HG03139 (cell line): ENCODE measurements at regions not wholly inside any gene's neighbourhood (a gene's known extent, or its start where the extent isn't known, plus 50 kb on each side); places are given as distances from the start of the nearest gene placed in this dataset.

Source experiments
- ATAC-seq: cut with Tn5 transposase; IDR thresholded peaks from one replicate; pipeline ENCODE4 v1.9.1; 2021; ENCODE audit not compliant: unreplicated experiment

GRCh38 chr10:3526727-3527501, 258.1 kb downstream of the KLF6 start:
- no peak for ATAC-seq

- no peak for ATAC-seq
These were observed 259.1 kb downstream of the KLF6 start for GRCh38 chr10:3525832-3526449.

DNA sequence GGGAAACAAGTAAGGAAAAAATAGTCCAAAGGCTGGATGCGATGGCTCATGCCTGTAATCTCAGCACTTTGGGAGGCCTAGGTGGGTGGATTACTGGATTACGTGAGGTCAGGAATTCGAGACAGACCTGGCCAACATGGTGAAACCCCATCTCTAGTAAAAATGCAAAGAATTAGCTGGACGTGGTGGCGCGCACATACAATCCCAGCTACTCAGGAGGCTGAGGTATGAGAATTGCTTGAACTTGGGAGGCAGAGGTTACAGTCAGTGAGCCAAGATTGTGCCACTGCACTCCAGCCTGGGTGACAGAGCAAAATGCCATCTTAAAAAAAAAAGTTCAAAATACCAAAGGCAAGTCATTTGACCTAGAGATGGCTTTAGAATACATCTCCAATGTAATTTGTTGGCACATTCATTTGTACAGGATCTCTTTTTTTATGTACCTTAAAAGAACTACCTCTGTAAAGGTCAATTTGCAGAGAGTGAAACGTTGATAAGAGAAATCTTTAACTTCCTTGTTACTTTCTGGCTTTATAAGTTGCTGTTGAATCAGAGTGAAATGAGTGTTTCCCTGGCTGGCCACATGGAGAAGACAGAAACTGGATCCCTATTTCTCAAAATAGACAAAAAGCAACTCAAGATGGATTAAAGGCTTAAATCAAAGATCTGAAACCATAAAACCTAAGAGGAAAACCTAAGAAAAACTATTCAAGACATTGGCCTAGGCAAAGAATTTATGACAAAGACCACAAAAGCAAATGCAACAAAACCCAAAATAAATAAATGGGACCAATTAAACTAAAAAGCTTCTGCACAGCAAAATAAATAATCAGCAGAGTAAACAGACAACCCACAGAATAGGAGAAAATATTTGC, 260.7 kb downstream of the KLF6 start:
- no peak for ATAC-seq

DNA sequence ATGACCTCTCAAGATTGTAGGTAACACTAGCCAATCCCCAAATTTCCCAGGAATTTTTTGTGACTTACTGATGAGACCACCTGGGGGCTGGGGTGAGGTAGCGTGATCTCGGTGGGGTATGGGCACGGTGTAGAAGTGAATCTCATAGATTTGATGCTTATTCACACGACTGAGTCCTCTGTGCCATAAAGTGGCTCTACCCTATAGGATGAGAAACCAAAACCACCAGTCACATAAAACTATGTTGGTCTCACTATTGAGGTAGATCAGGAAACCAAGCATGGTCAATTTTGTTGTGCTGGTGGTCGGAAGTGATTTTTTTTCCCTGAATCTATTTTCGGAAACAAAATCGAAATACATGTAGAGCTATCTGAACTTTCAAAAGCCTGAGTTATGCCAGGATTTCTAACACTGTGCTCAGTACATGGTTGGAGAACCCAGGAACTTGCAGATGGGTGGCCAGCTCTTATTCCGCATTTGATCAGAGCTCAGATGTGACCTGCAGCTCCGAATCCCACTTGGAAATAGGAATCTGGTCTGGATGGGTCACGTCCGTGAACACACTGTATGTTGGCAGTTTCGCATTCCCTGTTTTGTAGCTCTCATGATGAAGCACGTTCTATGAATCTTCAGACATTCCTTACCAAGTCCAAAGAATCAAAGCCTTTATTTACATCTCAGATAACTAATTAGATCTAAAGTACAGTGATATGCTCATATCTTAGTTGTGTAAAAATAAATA, 261.5 kb downstream of the KLF6 start:
- no peak for ATAC-seq

- no peak for ATAC-seq
These were observed 268.1 kb downstream of the KLF6 start for GRCh38 chr10:3516923-3517255.

DNA sequence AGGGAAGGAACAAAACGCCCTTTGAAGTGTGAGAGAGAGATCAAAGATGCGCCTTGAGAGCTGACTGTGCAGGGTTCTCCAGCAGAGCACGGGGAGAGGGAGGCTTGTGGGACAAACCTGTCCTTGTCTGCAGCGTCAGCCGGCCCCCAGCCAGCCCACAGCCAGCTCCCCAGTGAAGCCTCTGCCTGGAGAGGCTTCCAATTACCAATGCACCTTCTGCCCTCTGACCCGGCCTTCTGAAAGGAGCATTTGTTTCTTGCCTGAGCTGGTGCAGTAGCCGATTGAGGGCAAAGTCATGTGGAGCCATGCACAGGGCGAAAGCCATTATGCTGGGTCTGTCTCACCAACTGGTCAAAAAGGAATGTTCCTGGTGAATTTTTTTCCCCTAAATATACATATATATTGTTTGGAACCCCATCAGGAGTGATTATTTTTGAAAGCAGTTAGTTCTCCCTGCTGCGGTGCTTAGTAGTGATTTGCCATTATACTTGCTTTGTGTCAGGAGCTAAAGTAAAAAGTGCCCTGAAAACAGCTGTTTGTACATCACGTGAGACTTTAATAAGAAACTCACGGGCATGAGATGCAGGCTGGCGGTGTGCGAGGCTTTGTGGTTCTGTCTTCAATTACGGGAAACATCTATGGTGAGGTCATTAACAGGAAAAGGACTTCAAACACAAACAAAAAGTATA, 268.6 kb downstream of the KLF6 start:
- no peak for ATAC-seq

- no peak for ATAC-seq
These were observed 270.3 kb downstream of the KLF6 start for GRCh38 chr10:3514691-3515090.

- no peak for ATAC-seq
These were observed 272.7 kb downstream of the KLF6 start for GRCh38 chr10:3512263-3512662.

DNA sequence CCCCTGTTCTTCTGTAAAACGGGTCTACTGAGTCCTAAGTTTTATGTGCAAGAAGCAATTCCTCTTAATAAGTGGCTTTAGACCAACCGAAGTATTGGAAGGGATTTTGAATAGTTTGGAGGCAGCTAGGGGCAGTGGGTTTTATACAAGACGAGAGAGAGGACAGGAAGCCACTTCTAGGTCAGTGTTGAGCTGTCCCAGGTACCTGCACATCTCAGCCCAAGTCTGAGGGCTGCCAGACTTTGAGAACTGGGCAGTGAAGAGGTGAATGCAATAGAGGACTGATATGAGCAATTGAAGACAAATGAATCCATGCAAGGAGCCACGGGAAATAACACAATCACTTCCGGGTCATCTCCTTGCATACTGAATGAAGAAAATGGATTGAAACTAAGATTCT, 273.5 kb downstream of the KLF6 start:
- no peak for ATAC-seq

- no peak for ATAC-seq
These were observed 274.3 kb downstream of the KLF6 start for GRCh38 chr10:3510741-3511140.

GRCh38 chr10:3509355-3509754, 275.7 kb downstream of the KLF6 start:
- ATAC-seq, result no peak

GRCh38 chr10:3503299-3503698, 281.7 kb downstream of the KLF6 start:
- no peak for ATAC-seq

DNA sequence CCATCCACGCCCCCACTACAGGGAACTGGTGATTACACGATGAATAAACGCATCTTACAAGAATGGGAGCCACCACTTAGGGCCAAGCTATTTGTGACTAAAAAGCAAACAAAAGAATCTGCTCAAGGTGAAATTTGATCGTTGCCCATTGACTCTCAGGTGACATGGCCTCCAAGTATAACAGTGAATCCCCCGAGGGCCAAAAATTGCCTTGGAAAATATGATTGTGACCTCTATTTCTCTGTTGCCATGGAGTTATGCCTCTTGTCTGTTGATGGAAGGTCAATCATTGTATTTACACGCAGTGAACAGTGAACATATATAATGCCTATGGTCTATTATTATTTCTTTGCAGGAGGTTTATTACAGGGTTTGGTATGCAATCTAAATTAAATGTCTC, 282.3 kb downstream of the KLF6 start:
- no peak for ATAC-seq

DNA sequence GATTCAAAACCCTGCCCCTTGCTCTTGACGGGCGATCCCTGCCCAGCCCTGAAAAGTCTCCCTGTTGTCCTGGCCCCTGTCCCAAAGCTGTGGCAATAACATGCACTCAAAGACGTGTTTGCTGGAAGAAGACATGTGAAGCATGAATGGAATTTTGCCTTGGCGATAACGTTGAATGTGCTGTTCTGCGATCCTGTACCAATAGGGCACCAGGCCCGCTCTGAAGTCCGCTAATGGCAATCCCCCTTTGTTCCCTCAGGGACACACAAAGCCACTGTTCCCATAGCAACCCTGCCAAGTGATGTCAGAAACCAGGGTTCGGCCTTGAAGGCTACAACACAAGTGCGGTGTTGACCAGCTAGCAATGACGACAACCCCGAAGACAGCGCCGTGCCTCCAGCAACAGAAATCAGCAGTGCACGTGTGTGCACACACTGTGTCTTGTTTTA, 284.6 kb downstream of the KLF6 start:
- ATAC-seq, result no peak

- no peak for ATAC-seq
These were observed 285.9 kb downstream of the KLF6 start for GRCh38 chr10:3499120-3499519.

GRCh38 chr10:3497581-3497980, 287.4 kb downstream of the KLF6 start:
- no peak for ATAC-seq

DNA sequence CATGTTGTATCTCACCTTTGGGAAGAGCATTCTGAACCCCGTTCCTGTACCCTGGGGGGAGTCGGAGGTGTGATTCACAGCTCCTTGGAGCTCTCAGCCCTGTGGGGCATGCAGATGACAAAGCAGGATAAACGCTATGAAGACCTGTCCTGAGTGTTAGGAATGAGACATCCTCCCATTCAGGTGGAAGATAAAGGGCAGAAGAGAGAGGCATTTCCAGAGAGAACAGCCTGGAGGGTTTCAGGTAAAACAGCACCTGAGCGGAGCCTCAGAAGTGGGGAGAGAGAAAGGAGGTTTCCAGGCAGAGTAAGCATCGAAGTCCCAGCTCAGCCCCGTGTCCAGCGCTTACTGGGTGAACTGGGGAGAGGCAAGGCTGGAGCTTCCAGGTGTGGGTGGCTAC, 288.9 kb downstream of the KLF6 start:
- ATAC-seq, result no peak

GRCh38 chr10:3495281-3495680, 289.7 kb downstream of the KLF6 start:
- ATAC-seq, result no peak

GRCh38 chr10:3494838-3495230, 290.2 kb downstream of the KLF6 start:
- no peak for ATAC-seq

- no peak for ATAC-seq
These were observed 290.7 kb downstream of the KLF6 start for GRCh38 chr10:3494131-3494837.
